ENCODE measurements at regions not wholly inside any gene's neighbourhood (a gene's known extent, or its start where the extent isn't known, plus 50 kb on each side); places are given as distances from the start of the nearest gene placed in this dataset.

DNA sequence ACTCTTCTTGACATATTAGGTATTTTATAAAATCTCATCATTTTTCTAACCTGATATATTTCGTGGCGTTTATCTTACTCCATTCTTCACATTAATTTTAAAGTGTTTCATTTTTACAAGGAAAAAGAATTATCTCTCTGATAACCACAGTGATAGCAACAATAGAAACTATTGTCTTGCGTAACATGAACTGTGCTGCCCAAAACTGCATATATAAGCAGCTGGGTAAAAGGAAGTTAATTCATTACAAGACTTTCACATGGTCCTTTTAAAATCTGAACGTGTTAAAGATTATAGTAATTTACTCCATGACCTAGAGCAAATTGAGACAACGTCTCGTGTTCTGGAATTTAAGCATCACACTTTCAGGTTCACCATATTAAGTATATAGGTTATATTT is 210.4 kb upstream of the GRIA4 start:
- intact Hi-C loops (cut with DNase I) = no loop called here
- 71 to 80% methylated on average over 6 of the region's 6 CpGs for WGBS, 2 donors
- Histone ChIP-seq H3K27ac (no peak overlapping the region), H3K4me1 (no peaks in the 10 kb centered on the region), H3K27me3 (no peaks in the 10 kb centered on the region), H3K9me3 (no peaks in the 10 kb centered on the region), H3K36me3 (no peaks in the 10 kb centered on the region), H3K4me3 (replicated peaks in 1 of 3) (no peak overlapping the region)
- DNase-seq = no peak
- TF ChIP-seq, protein P1, sequence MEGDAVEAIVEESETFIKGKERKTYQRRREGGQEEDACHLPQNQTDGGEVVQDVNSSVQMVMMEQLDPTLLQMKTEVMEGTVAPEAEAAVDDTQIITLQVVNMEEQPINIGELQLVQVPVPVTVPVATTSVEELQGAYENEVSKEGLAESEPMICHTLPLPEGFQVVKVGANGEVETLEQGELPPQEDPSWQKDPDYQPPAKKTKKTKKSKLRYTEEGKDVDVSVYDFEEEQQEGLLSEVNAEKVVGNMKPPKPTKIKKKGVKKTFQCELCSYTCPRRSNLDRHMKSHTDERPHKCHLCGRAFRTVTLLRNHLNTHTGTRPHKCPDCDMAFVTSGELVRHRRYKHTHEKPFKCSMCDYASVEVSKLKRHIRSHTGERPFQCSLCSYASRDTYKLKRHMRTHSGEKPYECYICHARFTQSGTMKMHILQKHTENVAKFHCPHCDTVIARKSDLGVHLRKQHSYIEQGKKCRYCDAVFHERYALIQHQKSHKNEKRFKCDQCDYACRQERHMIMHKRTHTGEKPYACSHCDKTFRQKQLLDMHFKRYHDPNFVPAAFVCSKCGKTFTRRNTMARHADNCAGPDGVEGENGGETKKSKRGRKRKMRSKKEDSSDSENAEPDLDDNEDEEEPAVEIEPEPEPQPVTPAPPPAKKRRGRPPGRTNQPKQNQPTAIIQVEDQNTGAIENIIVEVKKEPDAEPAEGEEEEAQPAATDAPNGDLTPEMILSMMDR (IDR thresholded peaks at IDR 0.05) = no peak
- no peak for TF ChIP-seq POLR2A (IDR thresholded peaks at IDR 0.05)

DNA sequence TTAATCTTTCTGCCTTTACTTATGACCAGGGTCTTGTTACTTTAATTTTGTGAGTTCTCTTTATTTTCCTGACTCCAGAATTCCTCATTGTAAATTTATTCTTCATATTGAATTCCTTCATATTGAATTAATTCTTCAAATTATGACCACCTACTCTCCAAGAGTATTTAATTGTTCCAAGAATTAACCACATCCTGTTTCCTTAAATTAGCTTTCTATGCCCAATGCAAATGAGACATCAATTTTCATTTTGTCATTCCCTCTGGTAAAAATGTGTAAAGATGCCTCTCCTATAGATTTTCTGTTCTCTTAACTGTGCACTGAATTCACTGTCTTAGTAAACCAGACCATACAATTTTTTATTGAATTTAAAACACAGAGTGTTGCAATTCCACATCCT is 211.2 kb upstream of the GRIA4 start:
- H3K4me1 ChIP-seq = no peaks in the 10 kb centered on the region
- no peak overlapping the region for H3K4me3 ChIP-seq (replicated peaks in 1 of 3)
- H3K27me3 ChIP-seq = no peaks in the 10 kb centered on the region
- no peaks in the 10 kb centered on the region for H3K9me3 ChIP-seq
- no peak for TF ChIP-seq POLR2A (IDR thresholded peaks at IDR 0.05)
- TF ChIP-seq, protein P1 (IDR thresholded peaks at IDR 0.05) = no peak
- no peaks in the 10 kb centered on the region for H3K36me3 ChIP-seq
- intact Hi-C loops (cut with DNase I) = no loop called here
- H3K27ac ChIP-seq = no peak overlapping the region
- DNase-seq = no peak

DNA sequence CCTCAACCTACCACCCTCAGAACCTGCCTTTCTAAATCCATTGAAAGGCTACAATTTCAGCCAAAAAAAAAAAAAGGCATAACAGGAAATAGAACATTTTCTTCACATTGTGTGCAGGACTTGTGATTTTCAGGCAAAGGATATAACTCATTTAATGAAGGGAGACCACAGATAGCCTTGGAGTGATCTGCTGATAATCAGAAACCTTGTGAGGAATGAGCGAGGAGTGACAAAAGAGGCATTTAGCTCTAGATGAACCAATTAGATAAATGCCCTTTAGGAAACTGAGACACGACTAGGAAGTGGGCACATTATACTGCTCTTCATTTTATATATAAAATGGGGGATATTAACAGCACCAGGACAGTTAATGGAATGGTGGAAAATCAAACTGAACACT is 216.5 kb upstream of the GRIA4 start:
- WGBS, 2 donors = 74 to 77% methylated on average over 2 of the region's 2 CpGs
- H3K9me3 ChIP-seq = no peaks in the 10 kb centered on the region
- no peak for TF ChIP-seq POLR2A (IDR thresholded peaks at IDR 0.05)
- TF ChIP-seq, protein P1 (IDR thresholded peaks at IDR 0.05) = no peak
- no peak overlapping the region for H3K4me3 ChIP-seq (replicated peaks in 1 of 3)
- H3K27ac ChIP-seq = no peak overlapping the region
- intact Hi-C loops (cut with DNase I) = no loop called here
- H3K27me3 ChIP-seq = no peaks in the 10 kb centered on the region
- no peak for DNase-seq
- no peaks in the 10 kb centered on the region for H3K4me1 ChIP-seq
- no peaks in the 10 kb centered on the region for H3K36me3 ChIP-seq

DNA sequence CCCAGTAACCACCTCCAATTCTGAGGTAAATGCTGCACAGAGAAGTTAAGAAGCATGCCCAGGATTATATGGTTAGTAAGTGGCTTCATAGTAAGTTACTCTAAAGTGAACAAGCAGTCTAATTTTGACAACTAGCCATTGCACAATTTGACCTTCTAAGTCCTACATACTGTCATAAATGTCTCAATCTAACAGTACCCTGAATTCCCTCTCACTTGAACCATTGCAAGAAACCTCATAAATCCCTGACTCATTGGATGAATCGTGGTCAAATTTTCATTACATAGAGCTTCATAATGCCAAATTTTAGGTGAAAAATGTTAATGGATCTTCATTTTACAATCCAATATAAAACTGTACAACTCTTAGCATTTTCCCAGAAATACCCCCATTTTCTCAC is 217.3 kb upstream of the GRIA4 start:
- WGBS, 2 donors = 93 to 98% methylated on average over 1 of the region's 1 CpG
- DNase-seq = no peak

DNA sequence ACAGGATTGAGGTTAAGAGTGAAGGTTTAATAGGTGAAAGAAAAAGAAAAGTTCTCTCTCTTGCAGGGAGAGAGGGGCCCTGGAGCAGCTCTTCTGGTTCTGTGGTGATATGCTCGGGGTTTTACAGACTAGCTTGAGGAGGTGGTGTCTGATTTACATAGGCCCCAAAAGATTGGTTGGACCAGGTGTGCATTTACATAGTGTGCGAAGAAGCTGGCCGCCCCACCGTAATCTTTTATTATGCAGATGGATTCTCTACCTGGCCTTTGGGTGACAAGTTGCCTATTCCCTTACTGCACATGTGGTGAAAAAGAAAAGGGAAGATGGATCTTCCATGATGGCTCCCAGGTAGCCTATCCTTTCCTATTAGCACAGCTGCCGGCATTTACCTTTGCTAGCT is 219.9 kb upstream of the GRIA4 start:
- intact Hi-C loops (cut with DNase I) = no loop called here
- Histone ChIP-seq H3K27me3 (no peaks in the 10 kb centered on the region), H3K9me3 (no peaks in the 10 kb centered on the region), H3K27ac (no peak overlapping the region), H3K4me3 (replicated peaks in 1 of 3) (no peak overlapping the region), H3K36me3 (no peaks in the 10 kb centered on the region), H3K4me1 (no peaks in the 10 kb centered on the region)
- DNase-seq = no peak
- TF ChIP-seq POLR2A (IDR thresholded peaks at IDR 0.05) = no peak
- TF ChIP-seq, protein P1 (IDR thresholded peaks at IDR 0.05) = no peak
- WGBS, 2 donors = 86 to 91% methylated on average over 5 of the region's 5 CpGs

More for the DNA sequence above, 217.3 kb upstream of the GRIA4 start:
- Histone ChIP-seq H3K9me3 (no peaks in the 10 kb centered on the region), H3K36me3 (no peaks in the 10 kb centered on the region), H3K4me3 (replicated peaks in 1 of 3) (no peak overlapping the region), H3K27ac (no peak overlapping the region), H3K27me3 (no peaks in the 10 kb centered on the region), H3K4me1 (no peaks in the 10 kb centered on the region)
- TF ChIP-seq POLR2A (IDR thresholded peaks at IDR 0.05) = no peak
- TF ChIP-seq, protein P1 (IDR thresholded peaks at IDR 0.05) = no peak
- intact Hi-C loops (cut with DNase I) = no loop called here
